ENCODE measurements at regions not wholly inside any gene's neighbourhood (a gene's known extent, or its start where the extent isn't known, plus 50 kb on each side); places are given as distances from the start of the nearest gene placed in this dataset.
A peak's percentile ranks its signal among the peaks of the same experiment; 100 is the strongest.

- WGBS (ENCODE audit: extremely low coverage, insufficient read length, low lambda C conversion rate) = no CpG with 5 or more reads among the region's 14 CpGs
- Mint-ChIP-seq H3K4me3 (no peak overlapping the region), H3K36me3 (ENCODE audit: insufficient read depth in 1 of 3, low read depth in 3 of 3) (no peaks in the 10 kb centered on the region), H3K9me3 (peaks cover 0 to under 1% of the 10 kb centered on the region in 2 experiments; a peak in 1 of 5 replicates), H3K27me3 (ENCODE audit: low read depth) (no peaks in the 10 kb centered on the region; the same call in 1 of the 2 replicates), H3K4me1 (no peaks in the 10 kb centered on the region), H3K27ac (0 out of 7 replicates have a peak overlapping the region, but pooled peaks of 1 of the 3 experiments have one; percentile 55)
- no peak overlapping the region for H3K18ac ChIP-seq (ENCODE audit: insufficient read length, low read depth, low read length)
- no peak overlapping the region for H2BK15ac ChIP-seq (ENCODE audit: low read depth, low read length)
- no peak overlapping the region for H3K27ac ChIP-seq (ENCODE audit: insufficient read length, low read depth, low read length)
- no peak overlapping the region for H2BK20ac ChIP-seq (ENCODE audit: low read depth, low read length, poor library complexity, severe bottlenecking)
- no peak overlapping the region for H2BK120ac ChIP-seq (ENCODE audit: low read depth, low read length, poor library complexity, severe bottlenecking)
- H2AK5ac ChIP-seq (ENCODE audit: insufficient read length, low read length) = no peak overlapping the region
- no peaks in the 10 kb centered on the region for H3K79me2 ChIP-seq (ENCODE audit: insufficient read depth, low read length)
- H3K14ac ChIP-seq (ENCODE audit: insufficient read depth, low read length) = no peak overlapping the region
- no peaks in the 10 kb centered on the region for H3K9me3 ChIP-seq (ENCODE audit: control insufficient read depth, low read depth, low read length)
- no peak overlapping the region for H3K9ac ChIP-seq (ENCODE audit: extremely low read depth, insufficient read length, low read length)
- no peak overlapping the region for H2BK5ac ChIP-seq (ENCODE audit: insufficient read length, low read length)
- H3K4ac ChIP-seq (ENCODE audit: low read depth, low read length) = no peak overlapping the region
- H3K4me2 ChIP-seq (ENCODE audit: insufficient read depth, insufficient read length, low read length) = no peak overlapping the region
- H3K56ac ChIP-seq (ENCODE audit: insufficient read length, low read depth, low read length) = no peak overlapping the region
- H4K20me1 ChIP-seq (ENCODE audit: control insufficient read depth, insufficient read depth, insufficient read length) = no peaks in the 10 kb centered on the region
- no peak overlapping the region for H2BK12ac ChIP-seq (ENCODE audit: insufficient read length, low read depth, low read length)
- no peak for DNase-seq
- H3K27me3 ChIP-seq (ENCODE audit: insufficient read depth, low read length) = no peaks in the 10 kb centered on the region
- no peak overlapping the region for H2AFZ ChIP-seq (ENCODE audit: low read length)
- no peak overlapping the region for H3T11ph ChIP-seq (ENCODE audit: low read length)
- no peak overlapping the region for H4K5ac ChIP-seq (ENCODE audit: insufficient read length, low read depth, low read length)
- H3K23ac ChIP-seq (ENCODE audit: insufficient read length, low read depth, low read length) = no peak overlapping the region
- H4K8ac ChIP-seq (replicated peaks; ENCODE audit: insufficient read length, low read depth, low read length) = no peak overlapping the region
- no peaks in the 10 kb centered on the region for H3K23me2 ChIP-seq (ENCODE audit: insufficient read length, low read depth, low read length, poor library complexity, severe bottlenecking)
- no peaks in the 10 kb centered on the region for H3K4me1 ChIP-seq (ENCODE audit: insufficient read depth, low read length)
- H4K91ac ChIP-seq (ENCODE audit: insufficient read length, low read depth, low read length) = no peak overlapping the region
- TF ChIP-seq, protein P1, sequence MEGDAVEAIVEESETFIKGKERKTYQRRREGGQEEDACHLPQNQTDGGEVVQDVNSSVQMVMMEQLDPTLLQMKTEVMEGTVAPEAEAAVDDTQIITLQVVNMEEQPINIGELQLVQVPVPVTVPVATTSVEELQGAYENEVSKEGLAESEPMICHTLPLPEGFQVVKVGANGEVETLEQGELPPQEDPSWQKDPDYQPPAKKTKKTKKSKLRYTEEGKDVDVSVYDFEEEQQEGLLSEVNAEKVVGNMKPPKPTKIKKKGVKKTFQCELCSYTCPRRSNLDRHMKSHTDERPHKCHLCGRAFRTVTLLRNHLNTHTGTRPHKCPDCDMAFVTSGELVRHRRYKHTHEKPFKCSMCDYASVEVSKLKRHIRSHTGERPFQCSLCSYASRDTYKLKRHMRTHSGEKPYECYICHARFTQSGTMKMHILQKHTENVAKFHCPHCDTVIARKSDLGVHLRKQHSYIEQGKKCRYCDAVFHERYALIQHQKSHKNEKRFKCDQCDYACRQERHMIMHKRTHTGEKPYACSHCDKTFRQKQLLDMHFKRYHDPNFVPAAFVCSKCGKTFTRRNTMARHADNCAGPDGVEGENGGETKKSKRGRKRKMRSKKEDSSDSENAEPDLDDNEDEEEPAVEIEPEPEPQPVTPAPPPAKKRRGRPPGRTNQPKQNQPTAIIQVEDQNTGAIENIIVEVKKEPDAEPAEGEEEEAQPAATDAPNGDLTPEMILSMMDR (conservative IDR thresholded peaks at IDR 0.05) = no peak
- H3K79me1 ChIP-seq (ENCODE audit: insufficient read depth, low read depth, low read length, poor library complexity, severe bottlenecking) = no peaks in the 10 kb centered on the region
These were observed 196.4 kb downstream of the FBXO8 start for GRCh38 chr4:174086829-174087799.
